Pulmonary artery endothelial cell (primary cell): ENCODE measurements at regions not wholly inside any gene's neighbourhood (a gene's known extent, or its start where the extent isn't known, plus 50 kb on each side); places are given as distances from the start of the nearest gene placed in this dataset.

Experiments used
- DNase-seq: peaks from one replicate; pipeline ENCODE4 v3.0.0-alpha.2; 2011; ENCODE audit warnings: low read depth, low spot score

- no peak for DNase-seq
These were observed 60.3 kb downstream of the DACT1 start for GRCh38 chr14:58697930-58698642.

- DNase-seq, result no peak
These were observed 62.0 kb downstream of the DACT1 start for GRCh38 chr14:58699681-58700205.

GRCh38 chr14:58701156-58701555, 63.4 kb downstream of the DACT1 start:
- no peak for DNase-seq

GRCh38 chr14:58701604-58702003, 63.8 kb downstream of the DACT1 start:
- no peak for DNase-seq

GRCh38 chr14:58702441-58703160, 64.8 kb downstream of the DACT1 start:
- no peak for DNase-seq

GRCh38 chr14:58703161-58703506, 65.4 kb downstream of the DACT1 start:
- DNase-seq, result no peak

GRCh38 chr14:58705066-58705465, 67.3 kb downstream of the DACT1 start:
- no peak for DNase-seq

GRCh38 chr14:58707949-58708348, 70.2 kb downstream of the DACT1 start:
- DNase-seq, result no peak

- no peak for DNase-seq
These were observed 72.2 kb downstream of the DACT1 start for GRCh38 chr14:58709949-58710348.

- DNase-seq, result no peak
These were observed 73.6 kb downstream of the DACT1 start for GRCh38 chr14:58711382-58711781.

GRCh38 chr14:58712357-58712756, 74.6 kb downstream of the DACT1 start:
- DNase-seq, result no peak

GRCh38 chr14:58713677-58714076, 75.9 kb downstream of the DACT1 start:
- DNase-seq, result no peak

GRCh38 chr14:58716706-58717105, 78.9 kb downstream of the DACT1 start:
- no peak for DNase-seq

- DNase-seq, result no peak
These were observed 79.4 kb downstream of the DACT1 start for GRCh38 chr14:58717211-58717610.

- no peak for DNase-seq
These were observed 80.1 kb downstream of the DACT1 start for GRCh38 chr14:58717813-58718212.

GRCh38 chr14:58718226-58719205, 80.8 kb downstream of the DACT1 start:
- DNase-seq, result no peak

- no peak for DNase-seq
These were observed 84.0 kb downstream of the DACT1 start for GRCh38 chr14:58721723-58722122.

GRCh38 chr14:58722441-58722840, 84.7 kb downstream of the DACT1 start:
- no peak for DNase-seq

GRCh38 chr14:58724206-58724605, 86.4 kb downstream of the DACT1 start:
- DNase-seq, result no peak

- no peak for DNase-seq
These were observed 86.9 kb downstream of the DACT1 start for GRCh38 chr14:58724702-58725101.

GRCh38 chr14:58725226-58725625, 87.5 kb downstream of the DACT1 start:
- no peak for DNase-seq

- DNase-seq, result no peak
These were observed 88.1 kb downstream of the DACT1 start for GRCh38 chr14:58725871-58726270.
